ENCODE measurements at regions not wholly inside any gene's neighbourhood (a gene's known extent, or its start where the extent isn't known, plus 50 kb on each side); places are given as distances from the start of the nearest gene placed in this dataset.

- H3K27me3 ChIP-seq (ENCODE audit: insufficient read depth, low read depth, low read length): peaks cover 31% of the 10 kb centered on the region
- no peak for TF ChIP-seq TAF1 (IDR thresholded peaks at IDR 0.05; ENCODE audit: low read depth)
- TF ChIP-seq RAD21 (conservative IDR thresholded peaks at IDR 0.05): no peak
- no peak for TF ChIP-seq REST (IDR thresholded peaks at IDR 0.05; ENCODE audit: borderline replicate concordance)
- TF ChIP-seq SMC3 (conservative IDR thresholded peaks at IDR 0.05; ENCODE audit: poor library complexity): no peak
- no peak for TF ChIP-seq MXI1 (conservative IDR thresholded peaks at IDR 0.05; ENCODE audit: poor library complexity, severe bottlenecking)
- TF ChIP-seq CTCF (IDR thresholded peaks at IDR 0.05; ENCODE audit: poor library complexity, severe bottlenecking): no peak
- no peak for TF ChIP-seq POLR2AphosphoS5 (IDR thresholded peaks at IDR 0.05)
- TF ChIP-seq EZH2 (IDR thresholded peaks at IDR 0.05; ENCODE audit: borderline replicate concordance, insufficient read depth, low read length, poor library complexity, severe bottlenecking): no peak
- TF ChIP-seq EP300 (conservative IDR thresholded peaks at IDR 0.05; ENCODE audit: poor library complexity, severe bottlenecking): no peak
- no peak overlapping the region for H3K27ac ChIP-seq (ENCODE audit: low read length)
- no peaks in the 10 kb centered on the region for H3K9me2 ChIP-seq (ENCODE audit: insufficient read depth, low read length)
- no peak overlapping the region for H3K4me2 ChIP-seq (ENCODE audit: low read length)
- H3K4me3 ChIP-seq (ENCODE audit: low read length): no peak overlapping the region
- H3K9ac ChIP-seq (ENCODE audit: low read length): no peak overlapping the region
- no peaks in the 10 kb centered on the region for H3K9me3 ChIP-seq (ENCODE audit: low read length)
- no peaks in the 10 kb centered on the region for H3K36me3 ChIP-seq (ENCODE audit: insufficient read depth, low read length)
- H3F3A ChIP-seq (ENCODE audit: insufficient read depth, low read length, poor library complexity, severe bottlenecking): no peaks in the 10 kb centered on the region
- H2AFZ ChIP-seq (ENCODE audit: low read depth, low read length): no peak overlapping the region
- no peaks in the 10 kb centered on the region for H4K20me1 ChIP-seq (ENCODE audit: insufficient read depth)
- no peaks in the 10 kb centered on the region for H3K79me2 ChIP-seq (replicated peaks; ENCODE audit: insufficient read depth, low read length)
These were observed 98.4 kb upstream of the TBX5 start for GRCh38 chr12:114504311-114504710.

- no peak overlapping the region for H3K9ac ChIP-seq (ENCODE audit: low read length)
- no peaks in the 10 kb centered on the region for H3K79me2 ChIP-seq (replicated peaks; ENCODE audit: insufficient read depth, low read length)
- TF ChIP-seq POLR2AphosphoS5 (IDR thresholded peaks at IDR 0.05) (no peak), MXI1 (conservative IDR thresholded peaks at IDR 0.05; ENCODE audit: poor library complexity, severe bottlenecking) (no peak), EZH2 (IDR thresholded peaks at IDR 0.05; ENCODE audit: borderline replicate concordance, insufficient read depth, low read length, poor library complexity, severe bottlenecking) (no peak), TAF1 (IDR thresholded peaks at IDR 0.05; ENCODE audit: low read depth) (no peak), RAD21 (conservative IDR thresholded peaks at IDR 0.05) (no peak), SMC3 (conservative IDR thresholded peaks at IDR 0.05; ENCODE audit: poor library complexity) (no peak), EP300 (conservative IDR thresholded peaks at IDR 0.05; ENCODE audit: poor library complexity, severe bottlenecking) (no peak), CTCF (IDR thresholded peaks at IDR 0.05; ENCODE audit: poor library complexity, severe bottlenecking) (no peak), REST (IDR thresholded peaks at IDR 0.05; ENCODE audit: borderline replicate concordance) (no peak)
- no peaks in the 10 kb centered on the region for H3K36me3 ChIP-seq (ENCODE audit: insufficient read depth, low read length)
- H3K9me2 ChIP-seq (ENCODE audit: insufficient read depth, low read length): no peaks in the 10 kb centered on the region
- H3K4me3 ChIP-seq (ENCODE audit: low read length): no peak overlapping the region
- no peaks in the 10 kb centered on the region for H4K20me1 ChIP-seq (ENCODE audit: insufficient read depth)
- H3K4me2 ChIP-seq (ENCODE audit: low read length): no peak overlapping the region
- H3K27me3 ChIP-seq (ENCODE audit: insufficient read depth, low read depth, low read length): peaks cover 34% of the 10 kb centered on the region
- H3K27ac ChIP-seq (ENCODE audit: low read length): no peak overlapping the region
- no peak overlapping the region for H2AFZ ChIP-seq (ENCODE audit: low read depth, low read length)
- no peaks in the 10 kb centered on the region for H3F3A ChIP-seq (ENCODE audit: insufficient read depth, low read length, poor library complexity, severe bottlenecking)
- no peaks in the 10 kb centered on the region for H3K9me3 ChIP-seq (ENCODE audit: low read length)
These were observed 95.5 kb upstream of the TBX5 start for GRCh38 chr12:114501474-114501807.
